Cardiac muscle cell (in vitro differentiated cells and primary cell): ENCODE measurements at regions not wholly inside any gene's neighbourhood (a gene's known extent, or its start where the extent isn't known, plus 50 kb on each side); places are given as distances from the start of the nearest gene placed in this dataset.
"Not testable (repeated sequence)": the region's sequence is repeated elsewhere in the genome, so short reads cannot be mapped to it uniquely, and the experiment has no call there.

Source experiments
- DNase-seq, 2 donors: peaks; one replicate each; pipeline versions ENCODE4 v3.0.0 to v3.0.0-alpha.2; 2010 to 2017; ENCODE audit warnings: low read depth in 1 of 2, low spot score in 1 of 2
- H3K27ac ChIP-seq: fragments of 200-600 bp; sonication (generic); 2 replicates; pipeline ENCODE4 v1.5.1; 2016
- H3K27me3 ChIP-seq: fragments of 200-600 bp; sonication (generic); 2 replicates; pipeline ENCODE4 v1.6.0; 2016; ENCODE audit warnings: control low read depth
- H3K36me3 ChIP-seq: fragments of 200-600 bp; sonication (generic); 2 replicates; pipeline ENCODE4 v1.5.1; 2016; ENCODE audit warnings: control low read depth
- H3K4me1 ChIP-seq: fragments of 200-600 bp; sonication (generic); 2 replicates; pipeline ENCODE4 v1.8.1; 2017; ENCODE audit warnings: low read depth, mild to moderate bottlenecking, mixed run types
- H3K4me3 ChIP-seq: fragments of 200-600 bp; sonication (generic); 2 replicates; pipeline ENCODE4 v1.5.1; 2016; ENCODE audit warnings: mild to moderate bottlenecking
- H3K9me3 ChIP-seq: fragments of 200-600 bp; sonication (generic); 2 replicates; pipeline ENCODE4 v1.5.1; 2017; ENCODE audit warnings: low read depth, mild to moderate bottlenecking, control low read depth
- TF ChIP-seq, protein P1 (sequence below): IDR thresholded peaks from 2 replicates; pipeline ENCODE4 v1.5.1; 2012; ENCODE audit warnings: low read depth, mild to moderate bottlenecking, low read length

DNA sequence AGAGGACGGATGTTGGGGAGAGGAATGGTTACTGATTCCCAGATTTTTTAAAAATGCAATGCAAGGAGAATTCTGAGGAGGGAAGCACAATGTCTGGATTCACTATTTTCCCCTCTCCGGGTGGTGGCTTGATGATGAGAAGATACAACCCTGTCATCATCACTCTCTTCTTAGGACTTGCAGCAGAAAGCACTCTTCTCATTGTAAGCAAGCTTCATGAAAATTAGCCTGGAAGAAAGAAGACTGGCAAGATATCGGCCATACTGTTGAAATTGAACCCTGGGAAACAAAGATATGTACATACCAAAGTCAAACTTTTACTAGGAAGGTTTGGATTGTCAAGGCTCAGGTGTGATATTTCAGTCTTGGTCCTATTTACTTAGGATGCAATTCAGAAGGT lies 195.7 kb downstream of the EDN1 start:
- Histone ChIP-seq H3K27ac (no peak overlapping the region), H3K4me1 (no peaks in the 10 kb centered on the region), H3K27me3 (no peaks in the 10 kb centered on the region), H3K4me3 (no peak overlapping the region), H3K9me3 (no peaks in the 10 kb centered on the region), H3K36me3 (no peaks in the 10 kb centered on the region)
- no peak for DNase-seq
- TF ChIP-seq, protein P1, sequence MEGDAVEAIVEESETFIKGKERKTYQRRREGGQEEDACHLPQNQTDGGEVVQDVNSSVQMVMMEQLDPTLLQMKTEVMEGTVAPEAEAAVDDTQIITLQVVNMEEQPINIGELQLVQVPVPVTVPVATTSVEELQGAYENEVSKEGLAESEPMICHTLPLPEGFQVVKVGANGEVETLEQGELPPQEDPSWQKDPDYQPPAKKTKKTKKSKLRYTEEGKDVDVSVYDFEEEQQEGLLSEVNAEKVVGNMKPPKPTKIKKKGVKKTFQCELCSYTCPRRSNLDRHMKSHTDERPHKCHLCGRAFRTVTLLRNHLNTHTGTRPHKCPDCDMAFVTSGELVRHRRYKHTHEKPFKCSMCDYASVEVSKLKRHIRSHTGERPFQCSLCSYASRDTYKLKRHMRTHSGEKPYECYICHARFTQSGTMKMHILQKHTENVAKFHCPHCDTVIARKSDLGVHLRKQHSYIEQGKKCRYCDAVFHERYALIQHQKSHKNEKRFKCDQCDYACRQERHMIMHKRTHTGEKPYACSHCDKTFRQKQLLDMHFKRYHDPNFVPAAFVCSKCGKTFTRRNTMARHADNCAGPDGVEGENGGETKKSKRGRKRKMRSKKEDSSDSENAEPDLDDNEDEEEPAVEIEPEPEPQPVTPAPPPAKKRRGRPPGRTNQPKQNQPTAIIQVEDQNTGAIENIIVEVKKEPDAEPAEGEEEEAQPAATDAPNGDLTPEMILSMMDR, result no peak

DNA sequence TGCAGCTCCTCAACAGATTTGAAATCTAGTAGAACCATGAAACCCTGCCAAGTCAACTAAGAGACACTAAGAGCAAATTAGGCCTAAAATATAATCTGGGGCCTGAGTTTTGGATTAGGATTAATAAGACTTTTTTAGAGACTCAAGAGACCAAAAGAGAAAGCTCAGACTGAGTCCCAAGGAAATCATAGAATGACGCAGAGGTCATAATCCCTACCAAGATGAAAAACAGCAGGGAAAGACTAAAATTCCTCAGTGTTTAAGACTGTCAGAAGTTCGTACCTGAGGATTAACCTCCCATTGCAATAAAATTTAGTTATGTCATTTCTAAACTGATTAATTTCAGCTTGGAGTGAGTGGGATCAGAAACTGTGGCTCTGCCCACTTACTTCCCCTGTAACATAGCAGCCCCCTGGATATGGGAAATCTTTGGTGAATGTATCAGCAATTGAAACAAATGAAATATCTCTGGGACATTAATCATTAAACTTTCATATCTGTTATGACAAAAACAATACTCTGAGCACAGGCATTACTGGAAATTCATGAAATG lies 200.3 kb downstream of the EDN1 start:
- peak in 1 of 2 donors; percentile 41 for DNase-seq
- TF ChIP-seq, protein P1, result no peak

DNA sequence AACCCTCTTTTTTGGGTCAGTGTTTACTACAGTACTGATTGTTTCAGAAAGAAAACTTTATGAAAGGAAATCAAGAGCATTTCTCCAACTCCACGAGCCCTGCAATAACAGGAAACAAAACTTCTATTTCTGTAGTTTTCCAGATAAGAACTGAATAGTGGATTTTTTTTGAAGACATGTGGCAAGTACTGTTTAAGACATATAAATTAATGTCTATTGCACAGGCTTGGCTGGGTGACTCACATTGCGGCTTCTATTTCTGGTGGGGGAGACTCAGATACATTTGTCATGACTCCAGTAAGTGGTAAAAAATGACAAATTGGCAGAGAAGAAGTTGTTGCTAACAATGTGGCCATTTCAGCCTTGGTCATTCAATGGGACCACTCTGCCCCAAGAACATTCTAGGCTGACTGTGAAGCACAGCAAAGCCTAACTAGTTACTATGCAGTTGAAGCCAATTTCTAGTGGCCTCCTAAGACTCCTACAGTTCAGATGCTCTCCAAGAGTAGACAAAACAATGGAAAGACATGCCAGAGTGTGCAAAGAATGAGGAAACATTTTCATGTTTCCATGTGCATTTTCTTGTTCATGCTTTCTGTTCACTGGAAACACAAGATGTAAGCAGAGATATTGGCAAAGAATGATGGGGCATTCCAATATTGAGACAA lies 200.9 kb downstream of the EDN1 start:
- Histone ChIP-seq H3K4me1 (no peaks in the 10 kb centered on the region), H3K4me3 (no peak overlapping the region), H3K36me3 (no peaks in the 10 kb centered on the region), H3K27me3 (no peaks in the 10 kb centered on the region), H3K27ac (no peak overlapping the region), H3K9me3 (no peaks in the 10 kb centered on the region)
- TF ChIP-seq, protein P1, result no peak
- DNase-seq, result peak in 1 of 2 donors; percentile 92

More for the DNA sequence above, 200.3 kb downstream of the EDN1 start:
- Histone ChIP-seq H3K9me3 (no peaks in the 10 kb centered on the region), H3K36me3 (no peaks in the 10 kb centered on the region), H3K4me3 (no peak overlapping the region), H3K4me1 (no peaks in the 10 kb centered on the region), H3K27me3 (no peaks in the 10 kb centered on the region), H3K27ac (no peak overlapping the region)

DNA sequence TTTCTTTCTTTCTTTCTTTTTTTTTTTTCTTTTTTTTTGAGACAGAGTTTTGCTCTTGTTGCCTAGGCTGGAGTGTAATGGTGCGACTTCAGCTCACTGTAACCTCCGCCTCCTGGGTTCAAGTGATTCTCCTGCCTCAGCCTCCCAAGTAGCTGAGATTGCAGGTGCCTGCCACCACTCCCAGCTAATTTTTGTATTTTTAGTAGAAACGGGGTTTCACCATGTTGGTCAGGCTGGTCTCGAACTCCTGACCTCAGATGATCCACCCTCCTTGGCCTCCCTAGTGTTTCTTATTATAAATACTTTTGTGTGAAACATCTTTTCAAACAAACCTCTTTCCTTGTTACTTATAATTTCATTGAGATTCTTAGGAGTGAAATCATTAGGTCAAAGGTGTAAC lies 202.8 kb downstream of the EDN1 start:
- not testable (repeated sequence) for DNase-seq, H3K27me3 ChIP-seq, H3K9me3 ChIP-seq, H3K4me1 ChIP-seq, H3K36me3 ChIP-seq, H3K27ac ChIP-seq, H3K4me3 ChIP-seq

DNA sequence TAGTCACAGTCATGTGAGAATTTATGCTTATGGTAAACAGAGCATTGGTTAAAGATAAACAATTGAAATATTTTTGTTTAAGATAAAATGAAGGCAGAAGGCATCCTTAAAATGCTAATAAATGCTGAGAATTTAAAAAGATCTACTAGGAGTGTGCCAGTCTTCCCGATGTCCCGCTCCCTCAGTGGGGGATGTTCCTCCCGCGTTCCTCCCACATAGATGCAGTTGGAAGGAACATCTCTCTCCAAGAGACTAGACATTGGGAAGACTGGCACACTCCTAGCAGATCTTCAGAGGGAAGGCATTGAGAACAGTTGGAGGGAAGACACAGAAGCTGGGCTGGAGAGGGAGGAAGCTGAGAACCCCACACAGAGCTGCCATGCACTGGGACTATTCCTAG lies 203.3 kb downstream of the EDN1 start:
- Histone ChIP-seq H3K9me3 (no peaks in the 10 kb centered on the region), H3K4me3 (no peak overlapping the region), H3K27me3 (no peaks in the 10 kb centered on the region), H3K36me3 (no peaks in the 10 kb centered on the region), H3K4me1 (no peaks in the 10 kb centered on the region), H3K27ac (no peak overlapping the region)
- DNase-seq, result no peak
- TF ChIP-seq, protein P1, result no peak

DNA sequence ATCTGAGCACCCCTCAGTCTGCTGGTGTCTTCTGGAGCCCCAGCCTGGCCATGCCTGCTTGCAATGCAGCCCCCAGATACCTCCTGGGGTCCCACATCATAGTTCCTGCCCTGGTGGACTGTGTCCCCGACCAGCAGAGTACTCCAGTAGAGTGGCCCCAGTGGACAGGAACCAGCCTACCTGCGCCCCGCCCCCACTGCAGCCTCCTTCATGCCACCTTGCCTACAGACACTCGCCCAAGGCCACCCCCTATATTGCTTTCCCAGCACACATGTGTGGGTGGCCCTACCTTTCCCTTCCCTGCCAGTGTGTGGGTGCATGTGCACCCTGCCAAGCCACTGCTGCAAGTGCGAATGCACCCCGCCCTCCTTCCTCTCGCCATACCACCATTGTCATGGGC lies 204.0 kb downstream of the EDN1 start:
- TF ChIP-seq, protein P1, result no peak
- Histone ChIP-seq H3K36me3 (no peaks in the 10 kb centered on the region), H3K4me3 (no peak overlapping the region), H3K27me3 (no peaks in the 10 kb centered on the region), H3K4me1 (no peaks in the 10 kb centered on the region), H3K27ac (no peak overlapping the region), H3K9me3 (no peaks in the 10 kb centered on the region)
- no peak for DNase-seq
